Testis (tissue), 2 donors: ENCODE measurements at regions not wholly inside any gene's neighbourhood (a gene's known extent, or its start where the extent isn't known, plus 50 kb on each side); places are given as distances from the start of the nearest gene placed in this dataset.

Source experiments
- DNase-seq: peaks from one replicate; pipeline ENCODE4 v3.0.0-alpha.2; 2019
- H3K27ac ChIP-seq, 2 donors: fragments of 200-600 bp; sonication (generic); one replicate each; pipeline ENCODE4 v1.5.1; 2019
- H3K27me3 ChIP-seq: fragments of 200-600 bp; sonication (generic); one replicate; pipeline ENCODE4 v1.5.1; 2019
- H3K36me3 ChIP-seq: fragments of 200-600 bp; sonication (generic); one replicate; pipeline ENCODE4 v1.5.1; 2017; ENCODE audit warnings: low read depth; ENCODE audit errors: missing control alignments
- H3K4me1 ChIP-seq: fragments of 200-600 bp; sonication (generic); one replicate; pipeline ENCODE4 v1.5.1; 2019
- H3K4me3 ChIP-seq, 2 donors: fragments of 200-600 bp; sonication (generic); one replicate each; pipeline ENCODE4 v1.5.1; 2017 to 2019
- H3K9me3 ChIP-seq: fragments of 200-600 bp; sonication (generic); one replicate; pipeline ENCODE4 v1.5.1; 2017
- CTCF ChIP-seq, 3 experiments: fragments of 450-650 bp in 2 of 3; fragments of 200-600 bp in 1 of 3; sonication (generic) in 1 of 3; IDR thresholded peaks; one replicate each; pipeline ENCODE4 v1.5.1; 2016 to 2019; ENCODE audit warnings: antibody characterized with exemption in 3 of 3, mild to moderate bottlenecking in 2 of 3, moderate library complexity in 1 of 3
- POLR2A ChIP-seq: fragments of 450-650 bp; IDR thresholded peaks from one replicate; pipeline ENCODE4 v1.6.1; 2017; ENCODE audit warnings: antibody characterized with exemption, mild to moderate bottlenecking, moderate library complexity
- WGBS, 2 donors: methylation state at CpG; one replicate each; pipeline ENCODE4 v1.1.5; 2018; 5-methylcytosine and 5-hydroxymethylcytosine counted together
- intact Hi-C: fragments of 100-400 bp; cut with DNase I; formaldehyde crosslinking; loops from one replicate; pipeline ENCODE4 v1.15.1; 2023; ENCODE audit warnings: low total_unique reads

DNA sequence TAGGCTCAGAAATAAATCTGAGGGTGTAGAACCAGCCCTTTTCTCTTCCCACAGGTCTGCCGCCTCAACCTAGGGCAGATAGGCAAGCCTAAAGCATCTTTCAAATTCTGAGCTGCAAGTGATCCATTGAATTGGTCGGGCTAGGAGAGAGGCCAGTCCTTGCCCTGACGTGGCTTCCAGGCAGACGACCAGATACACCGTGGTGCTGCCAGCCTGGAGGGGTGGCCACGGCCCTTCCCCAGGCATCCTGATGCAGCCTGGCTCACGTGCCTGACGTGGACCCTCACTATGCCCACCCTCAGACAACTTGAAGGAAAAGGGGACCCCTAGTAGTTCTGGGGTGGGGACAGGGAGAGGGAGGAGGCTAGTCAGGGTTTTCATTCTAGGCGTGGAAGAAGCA is 859.3 kb upstream of the KLHL1 start:
- WGBS, 2 donors = 78 to 86% methylated on average over 1 to 9 of the region's 9 CpGs
- H3K27ac ChIP-seq = no peak overlapping the region
- H3K9me3 ChIP-seq = no peaks in the 10 kb centered on the region
- TF ChIP-seq POLR2A (no peak), CTCF (IDR thresholded peaks at IDR 0.05) (no peak)
- H3K4me3 ChIP-seq = no peak overlapping the region
- H3K4me1 ChIP-seq = no peaks in the 10 kb centered on the region
- intact Hi-C loops = no loop called here
- no peak for DNase-seq
- no peaks in the 10 kb centered on the region for H3K36me3 ChIP-seq
- H3K27me3 ChIP-seq = no peaks in the 10 kb centered on the region

DNA sequence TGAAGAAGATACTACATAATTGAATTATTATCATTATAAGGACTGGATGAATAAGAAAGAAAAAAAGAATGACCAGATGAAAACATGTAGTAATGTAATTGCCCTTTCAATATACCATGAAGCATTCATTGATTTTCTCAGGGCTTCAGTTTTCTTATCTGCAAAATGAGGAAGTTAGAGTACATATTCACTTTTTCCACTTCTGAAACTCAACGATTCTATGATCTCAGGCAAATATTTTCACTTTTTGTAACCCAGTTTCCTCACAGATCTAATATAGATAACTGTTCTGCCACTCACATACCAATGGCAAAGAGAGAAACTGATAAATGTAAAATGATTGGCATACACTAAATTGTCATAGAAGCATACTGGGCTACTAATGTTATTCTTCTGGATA is 856.6 kb upstream of the KLHL1 start:
- 53 to 68% methylated on average over 1 of the region's 1 CpG for WGBS, 2 donors
- Histone ChIP-seq H3K4me1 (no peaks in the 10 kb centered on the region), H3K36me3 (no peaks in the 10 kb centered on the region), H3K27ac (no peak overlapping the region), H3K4me3 (no peak overlapping the region), H3K27me3 (no peaks in the 10 kb centered on the region), H3K9me3 (no peaks in the 10 kb centered on the region)
- no peak for DNase-seq
- intact Hi-C loops = no loop called here
- TF ChIP-seq CTCF (IDR thresholded peaks at IDR 0.05) (no peak), POLR2A (no peak)

GRCh38 chr13:70964124-70964523 is 855.9 kb upstream of the KLHL1 start:
- no peak overlapping the region for H3K4me3 ChIP-seq
- intact Hi-C loops = no loop called here
- no peak overlapping the region for H3K27ac ChIP-seq
- no peaks in the 10 kb centered on the region for H3K4me1 ChIP-seq
- no peaks in the 10 kb centered on the region for H3K9me3 ChIP-seq
- H3K27me3 ChIP-seq = no peaks in the 10 kb centered on the region
- TF ChIP-seq CTCF (IDR thresholded peaks at IDR 0.05) (no peak), POLR2A (no peak)
- 91 to 96% methylated on average over 2 of the region's 2 CpGs for WGBS, 2 donors
- DNase-seq = no peak
- no peaks in the 10 kb centered on the region for H3K36me3 ChIP-seq

DNA sequence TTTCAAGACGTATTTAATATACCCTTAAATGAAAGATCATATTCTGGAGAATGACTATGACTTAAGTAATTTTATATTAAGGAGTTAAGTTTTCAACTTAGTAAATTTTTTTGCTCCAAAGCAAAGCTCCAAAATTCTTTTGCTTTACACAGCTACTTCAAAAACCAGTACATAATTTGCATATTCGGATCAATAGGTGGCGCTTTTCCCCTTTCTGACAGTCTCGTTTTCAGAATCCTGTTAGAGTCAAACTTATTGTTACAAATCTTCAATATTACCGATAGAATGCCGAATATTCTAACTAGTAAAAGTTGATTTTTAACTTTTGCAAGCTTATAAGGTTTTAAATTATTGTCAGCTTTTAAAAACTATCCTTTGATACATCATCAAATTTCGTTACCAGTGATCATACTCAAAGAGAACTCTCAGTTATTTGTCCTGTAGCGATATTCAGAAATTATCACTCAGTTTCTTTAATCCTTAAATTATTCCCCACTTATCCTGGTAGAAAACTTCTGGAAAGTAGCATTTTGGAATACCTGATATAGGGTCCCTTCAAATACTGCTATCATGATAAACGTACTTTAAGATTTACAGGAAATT is 852.7 kb upstream of the KLHL1 start:
- H3K4me1 ChIP-seq = no peaks in the 10 kb centered on the region
- TF ChIP-seq CTCF (IDR thresholded peaks at IDR 0.05) (peak in 2 of 3 experiments; percentile 32 to 67), POLR2A (no peak)
- H3K27me3 ChIP-seq = no peaks in the 10 kb centered on the region
- no peak overlapping the region for H3K27ac ChIP-seq
- H3K36me3 ChIP-seq = no peaks in the 10 kb centered on the region
- H3K4me3 ChIP-seq = no peak overlapping the region
- intact Hi-C loops = no loop called here
- DNase-seq = no peak
- no peaks in the 10 kb centered on the region for H3K9me3 ChIP-seq
- WGBS, 2 donors = 32 to 39% methylated on average over 9 of the region's 9 CpGs

GRCh38 chr13:70959035-70959775 is 851.0 kb upstream of the KLHL1 start:
- H3K4me3 ChIP-seq = no peak overlapping the region
- 88 to 90% methylated on average over 4 of the region's 4 CpGs for WGBS, 2 donors
- H3K27ac ChIP-seq = no peak overlapping the region
- H3K36me3 ChIP-seq = no peaks in the 10 kb centered on the region
- no peaks in the 10 kb centered on the region for H3K27me3 ChIP-seq
- no peak for TF ChIP-seq CTCF (IDR thresholded peaks at IDR 0.05)
- no peak for TF ChIP-seq POLR2A
- intact Hi-C loops = no loop called here
- no peaks in the 10 kb centered on the region for H3K9me3 ChIP-seq
- no peaks in the 10 kb centered on the region for H3K4me1 ChIP-seq
- DNase-seq = no peak
